Panc1 (cell line): ENCODE measurements at regions not wholly inside any gene's neighbourhood (a gene's known extent, or its start where the extent isn't known, plus 50 kb on each side); places are given as distances from the start of the nearest gene placed in this dataset.

Source experiments
- ATAC-seq: fragments of 200-7000 bp; cut with Tn5 transposase; 2 replicates; pipeline ENCODE4 v1.9.1; 2020; ENCODE audit warnings: mild to moderate bottlenecking, moderate library complexity
- BruUV-seq: library from RNA; stranded (reverse); fragments of 400-500 nt; replicated peaks from 2 replicates; lab custom pipeline; 2021; lab: Mats Ljungman, UMichigan
- CTCF ChIA-PET: fragments of 300-600 bp; sonication (Branson Sonifier 250); formaldehyde crosslinking; loops from one replicate; lab custom pipeline; 2022; ENCODE audit warnings: antibody characterized with exemption; lab: Charles Lee
- POLR2A ChIA-PET: fragments of 300-600 bp; sonication (Branson Sonifier 250); formaldehyde crosslinking; loops from one replicate; lab custom pipeline; 2022; ENCODE audit warnings: antibody characterized with exemption; lab: Charles Lee
- DNase-seq: peaks from one replicate; pipeline ENCODE4 v3.0.0-alpha.2; 2010; ENCODE audit warnings: low read depth, low spot score
- H3K27ac ChIP-seq: 2 replicates; pipeline ENCODE4 v1.5.1; 2011; ENCODE audit warnings: mild to moderate bottlenecking, low read length, inconsistent platforms
- H3K27me3 ChIP-seq: fragments of 200-500 bp; sonication (Bioruptor generic); 2 replicates; pipeline ENCODE4 v1.6.0; 2014; ENCODE audit warnings: low read length, inconsistent platforms; ENCODE audit not compliant: control insufficient read depth, insufficient read depth
- H3K36me3 ChIP-seq: fragments of 200-500 bp; sonication (Bioruptor generic); 2 replicates; pipeline ENCODE4 v1.5.1; 2014; ENCODE audit warnings: inconsistent platforms, mild to moderate bottlenecking, low read length, moderate library complexity; ENCODE audit not compliant: control insufficient read depth, insufficient read depth
- H3K4me1 ChIP-seq: 2 replicates; pipeline ENCODE4 v1.5.1; 2011; ENCODE audit warnings: inconsistent platforms, mild to moderate bottlenecking, low read length, moderate library complexity; ENCODE audit not compliant: control insufficient read depth, insufficient read depth
- H3K4me3 ChIP-seq, 2 experiments: 2 replicates each; pipeline ENCODE4 v1.5.1; 2011 to 2012; ENCODE audit warnings: low read depth in 2 of 2, low read length in 2 of 2, mild to moderate bottlenecking in 2 of 2, inconsistent platforms in 1 of 2, moderate library complexity in 1 of 2
- H3K9me3 ChIP-seq: fragments of 200-500 bp; sonication (Bioruptor generic); 2 replicates; pipeline ENCODE4 v1.5.1; 2014; ENCODE audit warnings: low read depth, mild to moderate bottlenecking, inconsistent platforms, low read length, moderate library complexity; ENCODE audit not compliant: control insufficient read depth, insufficient read depth
- CTCF ChIP-seq: fragments of 450-650 bp; IDR thresholded peaks from 2 replicates; pipeline ENCODE4 v1.5.1; 2017; ENCODE audit warnings: mild to moderate bottlenecking
- POLR2AphosphoS5 ChIP-seq: IDR thresholded peaks from 2 replicates; pipeline ENCODE4 v1.6.1; 2012; ENCODE audit warnings: mild to moderate bottlenecking, low read depth, low read length, moderate library complexity
- REST ChIP-seq, 2 experiments: IDR thresholded peaks; 2 replicates each; pipeline ENCODE4 v1.6.1; 2011 to 2012; ENCODE audit warnings: low read depth in 2 of 2, control low read depth in 1 of 2, low read length in 1 of 2, mild to moderate bottlenecking in 1 of 2, moderate library complexity in 1 of 2; ENCODE audit not compliant: insufficient read depth in 1 of 2
- SIN3A ChIP-seq: IDR thresholded peaks from 2 replicates; pipeline ENCODE4 v1.6.1; 2012; ENCODE audit warnings: low read depth, mild to moderate bottlenecking, low read length, moderate library complexity, borderline replicate concordance; ENCODE audit not compliant: insufficient read depth
- TCF7L2 ChIP-seq: IDR thresholded peaks from 2 replicates; pipeline ENCODE4 v1.6.1; 2011; ENCODE audit warnings: mild to moderate bottlenecking, low read depth, low read length, inconsistent platforms
- in situ Hi-C: cut with HindIII; loops from 2 replicates; pipeline ENCODE4 v1.10.0; 2016; ENCODE audit warnings: low sequenced_read_pairs, low pct_unique_long_range_greater_than_20kb
- intact Hi-C: fragments of 100-400 bp; cut with micrococcal nuclease; formaldehyde crosslinking; loops from one replicate; pipeline ENCODE4 v1.10.0; 2022; ENCODE audit not compliant: unreplicated experiment

GRCh38 chr5:148733601-148734438, 79.5 kb upstream of the HTR4 start:
- no TSS peak for BruUV-seq
- H3K36me3 ChIP-seq: no peaks in the 10 kb centered on the region
- DNase-seq (peak; percentile 52), ATAC-seq (peak; percentile 84)
- TF ChIP-seq TCF7L2 (no peak), CTCF (peak; percentile 81), REST (IDR thresholded peaks at IDR 0.05; ENCODE audit: insufficient read depth in 1 of 2, low read depth in 2 of 2, low read length in 1 of 2) (no peak)
- no peaks in the 10 kb centered on the region for H3K9me3 ChIP-seq
- intact Hi-C loops: loop anchor here (1.0 to 10.0 kb wide), 4 partner anchors 301 to 831 kb away; no protein-coding TSS in a partner anchor
- no peak overlapping the region for H3K4me3 ChIP-seq
- in situ Hi-C loops: no loop called here
- peaks cover 6% of the 10 kb centered on the region for H3K4me1 ChIP-seq
- H3K27ac ChIP-seq: no peak overlapping the region
- CTCF ChIA-PET: interaction anchor here (0.6 to 4.2 kb wide), 3 partner anchors 302 to 409 kb away, joined by 4 to 34 read pairs (median 18); no protein-coding TSS in a partner anchor
- POLR2A ChIA-PET: no interaction called here
- H3K27me3 ChIP-seq: peaks cover 2% of the 10 kb centered on the region; the same call in 1 of the 2 replicates

GRCh38 chr5:148734518-148734917, 80.2 kb upstream of the HTR4 start:
- no TSS peak for BruUV-seq
- no peak overlapping the region for H3K27ac ChIP-seq
- POLR2A ChIA-PET: no interaction called here
- H3K9me3 ChIP-seq: no peaks in the 10 kb centered on the region
- peaks cover 6% of the 10 kb centered on the region for H3K4me1 ChIP-seq
- CTCF ChIA-PET: interaction anchor here (0.6 to 4.2 kb wide), 3 partner anchors 301 to 409 kb away, joined by 4 to 34 read pairs (median 18); no protein-coding TSS in a partner anchor
- no peak for TF ChIP-seq SIN3A
- TF ChIP-seq REST (IDR thresholded peaks at IDR 0.05; ENCODE audit: insufficient read depth in 1 of 2, low read depth in 2 of 2, low read length in 1 of 2): no peak
- no peak for TF ChIP-seq CTCF
- TF ChIP-seq POLR2AphosphoS5: no peak
- no peak for TF ChIP-seq TCF7L2
- intact Hi-C loops: loop anchor here (5.0 to 10.0 kb wide), 2 partner anchors 533 to 830 kb away; no protein-coding TSS in a partner anchor
- no peaks in the 10 kb centered on the region for H3K36me3 ChIP-seq
- in situ Hi-C loops: no loop called here
- no peak overlapping the region for H3K4me3 ChIP-seq
- ATAC-seq (no peak), DNase-seq (no peak)
- no peaks in the 10 kb centered on the region; the same call in 1 of the 2 replicates for H3K27me3 ChIP-seq
